NCI-H1092 treated with DMSO at 0.1 percent for 48 hours (cell line): ENCODE measurements at regions not wholly inside any gene's neighbourhood (a gene's known extent, or its start where the extent isn't known, plus 50 kb on each side); places are given as distances from the start of the nearest gene placed in this dataset.
"Not testable (repeated sequence)": the region's sequence is repeated elsewhere in the genome, so short reads cannot be mapped to it uniquely, and the experiment has no call there.

Experiments used
- DNase-seq: peaks from one replicate; lab custom pipeline; 2025; lab: John Stamatoyannopoulos, UW

- DNase-seq: no peak
Observed at GRCh38 chr4:159655547-159655946, 552.7 kb downstream of the RAPGEF2 start.

DNA sequence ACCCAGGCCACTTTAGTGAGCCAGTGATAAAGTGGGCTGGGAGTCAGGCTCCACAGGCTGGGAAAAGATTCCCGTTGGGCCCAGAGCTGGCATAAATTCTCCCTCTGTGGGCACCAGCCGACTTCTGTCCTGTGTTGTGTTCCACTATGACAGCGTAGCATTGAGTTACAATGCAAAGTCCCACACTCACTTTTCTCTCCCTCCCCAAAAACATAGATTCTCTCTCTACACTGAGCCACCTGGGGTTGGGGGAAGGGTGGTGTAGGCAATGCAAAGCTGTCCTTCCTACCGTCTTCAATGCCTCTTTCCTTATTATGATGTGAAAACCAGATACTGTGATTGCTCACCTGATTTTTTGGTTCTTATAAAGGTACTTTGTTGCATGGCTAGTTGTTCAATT lies 566.2 kb downstream of the RAPGEF2 start:
- DNase-seq: no peak

DNA sequence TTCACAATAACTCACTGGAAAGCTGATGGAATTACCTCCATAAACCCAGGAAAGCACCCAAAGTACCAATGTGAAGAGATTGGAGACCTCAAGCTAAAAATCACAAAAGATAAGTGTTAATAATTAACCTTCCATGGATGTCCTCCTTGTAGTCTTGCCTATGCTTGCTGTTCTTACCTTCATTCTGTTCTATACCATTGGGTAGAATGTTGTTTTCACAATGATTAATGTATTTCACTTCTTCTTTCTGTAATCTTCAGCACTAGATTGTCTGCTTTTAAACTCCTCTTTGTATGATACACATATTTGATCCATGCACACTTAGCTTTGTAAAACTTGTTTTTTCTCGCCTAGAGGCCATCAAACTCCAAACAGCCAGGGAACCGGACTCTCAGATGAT lies 570.3 kb downstream of the RAPGEF2 start:
- no peak for DNase-seq

GRCh38 chr4:159674241-159674640 lies 571.4 kb downstream of the RAPGEF2 start:
- no peak for DNase-seq

- DNase-seq: no peak
Observed at GRCh38 chr4:159677521-159677920, 574.6 kb downstream of the RAPGEF2 start.

GRCh38 chr4:159682996-159683395 lies 580.1 kb downstream of the RAPGEF2 start:
- DNase-seq: no peak

DNA sequence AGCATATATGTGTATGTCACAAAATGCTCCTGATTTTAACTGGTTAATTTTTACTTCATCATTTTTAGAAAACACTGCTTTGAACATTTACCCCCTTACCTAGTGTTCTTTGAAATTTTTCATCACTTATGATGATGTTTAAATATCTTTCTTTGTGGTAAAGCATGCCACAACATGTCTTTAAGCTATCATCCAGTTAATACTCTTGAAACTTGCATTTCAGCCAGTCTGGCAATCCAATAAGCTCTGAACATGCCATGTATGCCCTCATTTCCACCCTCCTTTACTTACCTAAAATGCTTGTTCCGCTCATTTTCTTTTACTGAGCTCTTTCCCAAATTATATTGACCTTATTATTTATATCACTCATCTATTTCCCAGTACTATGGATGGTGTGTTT lies 581.2 kb downstream of the RAPGEF2 start:
- no peak for DNase-seq

DNA sequence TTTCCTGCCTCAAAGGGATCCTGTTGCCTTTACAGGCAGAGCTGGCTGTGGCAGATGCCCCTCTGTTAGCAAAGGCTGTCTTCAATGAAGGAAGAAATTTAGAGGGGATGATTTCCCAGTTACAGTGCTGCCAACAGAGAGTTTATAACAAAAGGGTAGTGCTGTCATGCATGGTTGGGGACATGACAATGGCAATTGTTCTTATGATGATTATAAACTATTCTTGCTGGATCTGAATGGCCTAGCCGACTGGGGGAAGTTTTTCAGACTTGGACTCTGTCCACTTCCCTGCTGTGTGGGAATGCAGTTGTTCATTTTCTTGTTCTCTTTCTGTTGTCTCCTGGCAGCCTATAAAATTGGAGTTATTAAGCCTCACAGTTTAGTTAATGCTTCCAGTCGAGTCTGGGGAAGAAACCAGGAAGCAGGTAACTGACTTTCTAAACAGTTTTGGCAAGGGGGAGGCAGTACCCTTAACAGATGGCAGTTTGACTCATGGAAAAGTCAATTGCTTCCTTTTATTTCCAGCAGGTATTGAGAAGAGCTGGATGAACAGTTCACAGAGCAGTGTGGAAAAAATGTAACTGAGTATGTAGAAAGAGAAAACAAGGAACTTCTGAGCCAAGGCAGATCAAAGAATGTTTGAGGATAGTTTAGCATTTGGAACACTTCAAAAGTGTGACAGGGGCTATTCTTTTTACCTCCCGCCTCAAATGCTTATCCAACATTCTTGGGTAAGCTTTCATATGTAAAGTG lies 582.6 kb downstream of the RAPGEF2 start:
- no peak for DNase-seq

GRCh38 chr4:159689526-159689925 lies 586.6 kb downstream of the RAPGEF2 start:
- no peak for DNase-seq

DNA sequence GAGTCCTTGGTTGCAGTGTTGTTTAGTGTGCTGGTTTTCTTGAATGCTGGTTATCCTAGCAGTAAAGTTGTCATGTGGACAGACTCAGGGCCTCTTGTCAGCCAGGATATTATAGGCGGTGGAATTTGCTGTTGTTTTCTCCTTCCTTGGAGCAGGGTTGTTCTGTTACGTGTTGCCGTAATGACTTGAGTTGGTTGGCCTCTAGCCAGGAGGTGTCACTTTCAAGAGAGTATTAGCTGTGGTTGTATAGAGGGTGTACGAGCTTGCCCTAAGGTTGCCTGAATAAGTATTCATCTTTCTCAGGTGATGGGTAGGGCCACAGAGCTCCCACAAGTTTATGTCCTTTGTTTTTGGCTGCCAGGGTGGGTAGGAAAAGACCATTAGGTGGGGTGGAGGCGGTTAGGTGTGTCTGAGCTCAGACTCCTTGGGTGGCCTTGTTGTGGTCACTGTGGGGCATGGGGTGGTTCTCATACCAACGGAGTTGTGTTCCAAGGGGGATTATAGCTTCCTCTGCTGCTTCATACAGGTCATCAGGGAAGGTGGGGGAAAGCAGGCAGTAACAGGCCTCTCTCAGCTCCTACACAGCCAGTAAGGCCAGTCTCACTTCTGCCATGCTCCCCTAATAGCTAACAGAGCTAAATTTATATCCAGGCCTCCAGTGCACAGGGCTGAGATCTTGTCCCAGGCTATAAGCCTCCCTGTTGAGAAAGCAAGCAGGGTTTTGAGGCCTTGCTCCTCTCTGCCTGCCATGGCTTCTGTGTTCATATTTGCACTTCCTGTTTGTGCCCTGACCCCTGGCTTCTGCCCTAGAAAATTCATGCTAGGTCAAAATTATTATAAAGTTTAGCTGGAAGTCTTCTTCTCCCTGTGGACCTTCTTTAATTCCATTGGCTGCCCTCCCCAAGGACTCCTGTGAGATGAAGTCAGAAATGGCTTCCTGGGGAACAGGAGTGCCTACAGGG lies 594.7 kb downstream of the RAPGEF2 start:
- DNase-seq: no peak

DNA sequence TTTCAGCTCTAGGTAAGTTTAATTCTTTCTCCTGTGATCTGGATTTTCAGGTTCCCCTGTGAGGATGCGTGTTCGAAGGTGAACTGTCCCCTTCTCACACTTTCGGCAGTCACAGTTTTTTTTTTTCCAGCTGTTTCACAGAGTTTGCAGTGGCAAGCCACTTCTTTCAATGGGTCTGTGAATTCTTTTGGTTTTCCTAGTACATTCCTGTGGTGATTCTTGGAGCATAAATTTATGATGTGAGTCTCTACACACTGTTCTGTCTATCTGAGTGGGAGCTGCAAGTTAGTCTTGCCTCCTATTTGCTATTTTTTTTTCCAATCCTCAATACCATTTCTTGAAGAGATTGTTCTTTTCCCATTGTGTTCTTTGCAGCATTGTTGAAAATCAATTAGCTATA lies 595.5 kb downstream of the RAPGEF2 start:
- no peak for DNase-seq

- no peak for DNase-seq
Observed at GRCh38 chr4:159702200-159702599, 599.3 kb downstream of the RAPGEF2 start.

DNA sequence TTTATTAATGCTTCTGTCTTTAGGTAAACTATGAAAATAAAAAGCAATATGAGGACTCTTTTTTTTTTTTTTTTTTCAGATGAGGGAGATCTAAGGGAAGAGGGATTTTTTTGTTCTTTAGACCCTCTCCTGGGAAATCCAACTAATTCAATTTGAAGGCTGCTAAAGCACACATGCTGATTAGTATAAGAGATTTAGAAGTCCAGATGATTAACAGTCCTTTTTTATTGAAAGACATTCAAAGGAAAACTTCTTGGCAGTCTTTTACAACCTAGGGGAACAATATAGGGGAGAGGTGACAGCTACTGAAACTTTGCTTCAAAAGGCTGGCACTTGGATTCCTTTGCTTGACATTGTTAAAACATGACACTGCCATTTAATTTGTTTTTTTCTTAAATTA lies 602.5 kb downstream of the RAPGEF2 start:
- DNase-seq: no peak

- no peak for DNase-seq
Observed at GRCh38 chr4:159706704-159707103, 603.8 kb downstream of the RAPGEF2 start.

DNA sequence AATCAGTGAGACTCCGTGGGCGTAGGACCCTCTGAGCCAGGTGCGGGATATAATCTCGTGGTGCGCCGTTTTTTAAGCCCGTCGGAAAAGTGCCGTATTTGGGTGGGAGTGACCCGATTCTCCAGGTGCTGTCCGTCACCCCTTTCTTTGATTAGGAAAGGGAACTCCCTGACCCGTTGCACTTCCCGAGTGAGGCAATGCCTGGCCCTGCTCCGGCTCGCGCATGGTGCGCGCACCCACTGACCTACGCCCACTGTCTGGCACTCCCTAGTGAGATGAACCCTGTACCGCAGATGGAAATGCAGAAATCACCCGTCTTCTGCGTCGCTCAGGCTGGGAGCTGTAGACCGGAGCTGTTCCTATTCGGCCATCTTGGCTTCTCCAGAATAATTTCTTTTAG lies 612.3 kb downstream of the RAPGEF2 start:
- not testable (repeated sequence) for DNase-seq

GRCh38 chr4:159719531-159719930 lies 616.7 kb downstream of the RAPGEF2 start:
- DNase-seq: no peak

GRCh38 chr4:159722052-159722451 lies 619.2 kb downstream of the RAPGEF2 start:
- DNase-seq: no peak

DNA sequence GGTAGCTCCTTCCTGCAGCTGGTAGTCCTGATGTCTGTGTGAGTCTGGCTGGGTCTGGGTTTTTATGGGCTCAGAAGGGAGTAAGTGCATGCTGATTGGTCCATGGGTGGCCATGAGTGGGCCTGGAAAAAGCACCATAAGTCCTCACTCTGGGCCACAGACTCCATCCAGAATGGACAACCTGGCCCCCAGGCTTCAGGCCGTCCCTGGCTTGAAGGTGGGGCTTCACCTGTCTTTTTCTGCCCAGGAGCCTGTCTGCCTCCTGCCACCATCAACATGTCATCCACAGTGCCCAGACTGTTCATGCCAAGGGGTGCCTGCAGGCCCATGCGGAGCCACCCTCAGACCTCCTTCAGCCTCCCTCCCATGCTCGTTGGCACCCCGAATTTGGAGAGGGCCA lies 620.0 kb downstream of the RAPGEF2 start:
- DNase-seq: no peak

DNA sequence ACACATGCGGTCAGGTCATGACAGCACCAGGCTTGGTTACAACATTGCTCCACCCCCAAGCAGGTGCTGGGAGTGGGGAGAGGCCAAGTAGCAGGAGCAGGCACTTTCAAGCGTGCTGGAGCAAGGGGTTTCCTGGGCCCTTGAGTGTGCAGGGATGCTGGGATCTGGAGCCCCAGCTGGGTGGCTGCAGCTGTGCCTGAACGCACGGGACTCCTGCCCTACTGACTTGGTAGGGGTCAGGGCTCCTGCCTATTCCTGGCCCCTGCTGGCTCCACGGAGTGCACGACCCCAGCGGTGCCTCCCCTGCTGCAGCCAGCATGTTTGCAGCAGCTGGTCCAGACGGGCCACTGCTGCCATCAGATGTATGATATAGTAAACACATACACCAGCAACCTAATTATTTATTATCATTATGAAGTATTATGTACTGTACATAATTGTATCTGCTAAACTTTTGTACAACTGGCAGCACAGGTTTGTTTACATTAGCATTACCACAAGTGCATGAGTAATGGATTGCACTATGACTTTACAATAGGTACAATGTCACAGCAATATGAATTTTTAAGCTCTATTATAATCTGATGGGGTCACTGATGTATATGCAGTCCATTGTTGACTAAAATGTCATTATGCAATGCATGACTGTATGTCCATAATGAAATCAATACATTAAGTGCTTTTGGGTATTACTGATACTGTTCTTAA lies 620.6 kb downstream of the RAPGEF2 start:
- DNase-seq: no peak

GRCh38 chr4:159725571-159725970 lies 622.7 kb downstream of the RAPGEF2 start:
- no peak for DNase-seq

DNA sequence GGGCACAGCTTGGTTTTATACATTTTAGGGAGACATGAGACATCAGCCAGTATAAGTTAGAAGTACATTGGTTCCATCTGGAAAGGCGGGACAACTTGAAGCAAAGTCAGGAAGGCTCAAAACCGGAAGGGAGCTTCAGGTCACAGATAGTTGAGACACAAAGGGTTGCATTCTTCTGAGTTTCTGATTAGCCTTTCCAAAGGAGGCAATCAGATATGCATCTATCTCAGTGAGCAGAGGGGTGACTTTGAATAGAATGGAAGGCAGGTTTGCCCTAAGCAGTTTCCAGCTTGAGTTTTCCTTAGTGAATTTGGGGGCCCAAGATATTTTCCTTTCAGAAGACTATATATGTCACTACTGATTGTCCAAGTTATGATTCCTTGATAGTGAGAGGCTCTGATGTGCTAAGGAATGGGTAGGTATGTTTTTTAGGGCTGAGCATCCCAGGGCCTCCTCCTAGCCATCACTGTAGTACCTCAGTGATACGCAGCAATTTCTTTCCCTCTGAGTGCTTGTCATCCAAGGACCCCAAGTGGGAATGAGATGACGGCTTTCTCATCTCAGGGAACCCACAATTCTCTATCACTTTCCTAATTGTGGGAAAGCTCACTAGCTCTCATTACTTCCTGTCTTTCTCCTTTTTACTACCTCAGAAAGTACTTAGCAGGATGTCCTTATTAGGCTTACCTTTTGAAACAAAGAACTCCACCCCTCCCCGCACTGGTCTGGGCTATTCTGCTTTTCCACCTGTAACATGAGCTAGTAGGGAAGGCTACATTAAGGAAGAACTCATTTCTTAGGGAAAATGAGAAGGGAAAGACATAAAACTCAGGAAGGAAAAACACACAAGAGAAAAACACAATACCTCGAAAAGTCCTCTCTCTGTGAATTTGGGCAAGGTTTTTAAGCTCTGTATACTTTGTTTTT lies 632.7 kb downstream of the RAPGEF2 start:
- DNase-seq: no peak
